HG02973 (cell line): ENCODE measurements at regions not wholly inside any gene's neighbourhood (a gene's known extent, or its start where the extent isn't known, plus 50 kb on each side); places are given as distances from the start of the nearest gene placed in this dataset.
"Not testable (repeated sequence)": the region's sequence is repeated elsewhere in the genome, so short reads cannot be mapped to it uniquely, and the experiment has no call there.

Source experiments
- ATAC-seq: cut with Tn5 transposase; IDR thresholded peaks from one replicate; pipeline ENCODE4 v1.9.1; 2021; ENCODE audit warnings: moderate library complexity; ENCODE audit not compliant: unreplicated experiment

DNA sequence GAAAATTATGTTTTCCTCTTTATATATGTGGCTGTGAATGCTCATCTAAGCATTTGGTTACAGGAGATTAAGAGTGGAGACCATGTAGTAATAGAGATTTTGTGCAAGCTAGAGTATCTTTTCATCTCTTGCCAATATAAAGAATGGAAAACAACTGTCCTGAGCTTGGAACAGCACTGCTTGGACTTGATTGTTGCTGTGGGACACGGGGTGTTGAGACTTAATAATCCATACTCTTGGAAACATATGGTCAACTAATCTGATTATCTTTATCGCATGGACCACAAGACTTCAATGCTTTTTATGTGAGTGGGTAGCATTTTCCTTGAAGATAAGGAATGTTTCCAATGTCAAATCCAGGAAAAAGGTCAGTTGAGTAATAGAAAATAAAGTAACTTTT, 806.3 kb downstream of the DIPK2A start:
- no peak for ATAC-seq

DNA sequence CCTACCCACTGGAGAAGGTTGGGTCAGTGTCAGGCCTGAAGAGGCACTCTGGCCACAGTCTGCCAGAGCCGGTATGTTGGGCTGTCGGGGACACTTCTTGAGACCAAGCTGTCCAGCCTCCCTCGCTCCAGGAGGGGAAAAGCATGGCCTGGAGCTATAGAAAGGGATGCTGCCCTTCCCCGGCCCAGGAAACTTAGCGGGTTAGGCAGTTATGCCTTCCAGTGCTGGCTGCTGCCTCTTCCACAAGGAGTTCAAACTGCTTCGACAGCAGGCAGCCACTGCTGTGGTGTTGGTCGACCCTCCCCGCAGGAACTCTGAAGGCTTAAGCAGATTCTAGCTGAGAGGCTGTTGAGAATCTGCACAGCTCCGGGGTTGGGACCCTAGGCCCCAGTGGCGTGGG, 819.4 kb downstream of the DIPK2A start:
- ATAC-seq: no peak

DNA sequence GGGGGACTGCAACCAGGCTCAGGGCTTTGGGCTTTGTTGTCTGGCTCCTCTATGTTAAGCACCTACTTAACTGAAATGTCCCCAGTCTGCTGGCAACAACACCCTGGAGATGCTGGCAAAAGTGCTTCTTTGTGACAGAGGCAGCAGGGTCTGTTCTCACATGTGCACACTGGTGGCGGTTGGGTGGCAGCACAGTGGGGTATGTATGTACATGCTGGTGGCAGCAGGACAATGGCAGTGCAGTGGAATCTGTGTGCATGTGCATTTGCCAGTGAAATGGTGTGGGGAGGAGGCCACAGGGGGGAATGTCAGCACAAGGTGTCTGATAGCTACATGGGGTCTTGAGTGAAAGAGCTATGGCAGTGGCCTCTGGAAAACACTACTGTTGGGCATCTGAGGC, 830.3 kb downstream of the DIPK2A start:
- ATAC-seq: no peak

DNA sequence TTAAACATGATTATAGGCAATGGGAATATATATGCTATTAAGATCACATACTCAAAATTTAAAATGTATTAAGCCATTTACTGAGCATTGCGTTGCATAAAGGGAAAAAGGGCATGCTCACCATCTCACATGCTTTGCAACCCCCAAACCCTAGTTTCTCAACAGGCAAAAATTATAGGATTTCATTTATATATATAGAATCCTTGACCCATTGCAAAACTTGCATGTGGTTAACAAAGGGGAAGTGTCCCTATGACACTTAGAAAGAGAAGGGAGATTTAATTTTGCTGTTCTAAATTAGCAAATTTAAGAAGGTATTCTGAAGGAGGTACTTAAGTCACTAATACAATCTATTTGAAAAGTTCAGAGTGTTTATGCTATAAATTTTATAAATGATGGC, 837.8 kb downstream of the DIPK2A start:
- no peak for ATAC-seq

DNA sequence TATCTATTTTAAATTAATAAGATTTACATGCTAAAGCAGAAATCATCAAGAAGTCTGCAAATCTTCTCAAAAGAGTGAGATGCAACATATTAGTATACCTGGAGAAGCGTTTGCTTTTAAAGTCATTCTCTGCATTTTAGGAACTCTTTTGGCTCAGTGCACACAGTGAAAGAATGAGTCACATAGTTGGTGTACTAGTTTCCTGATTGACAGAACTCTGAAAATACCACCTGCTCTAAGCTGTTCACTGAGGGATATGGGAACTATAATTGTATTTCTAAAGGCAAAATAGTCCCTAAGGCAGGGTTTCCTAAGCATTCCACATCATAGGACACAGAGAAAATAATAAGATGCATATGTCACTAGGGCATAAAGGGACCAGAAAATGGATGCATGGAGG, 838.5 kb downstream of the DIPK2A start:
- peak; percentile 70 for ATAC-seq

DNA sequence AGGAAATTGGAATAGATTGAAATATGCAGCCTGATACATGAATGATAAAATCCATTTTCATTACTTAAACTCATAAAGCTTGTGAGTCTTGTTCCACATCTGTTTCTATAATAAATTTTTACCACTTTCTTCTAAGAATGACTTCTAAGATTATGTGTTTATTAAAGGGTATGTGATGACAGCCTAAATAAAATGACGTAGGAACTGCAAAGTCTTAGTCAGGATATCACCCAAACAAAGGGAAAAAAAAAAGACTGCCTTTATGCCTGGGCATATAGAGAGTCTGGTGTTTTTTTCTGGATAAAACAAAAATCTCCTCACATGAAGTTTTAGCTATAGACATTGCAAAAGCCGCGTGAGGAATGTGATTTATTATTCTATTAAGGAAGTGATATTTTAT, 844.0 kb downstream of the DIPK2A start:
- no peak for ATAC-seq

DNA sequence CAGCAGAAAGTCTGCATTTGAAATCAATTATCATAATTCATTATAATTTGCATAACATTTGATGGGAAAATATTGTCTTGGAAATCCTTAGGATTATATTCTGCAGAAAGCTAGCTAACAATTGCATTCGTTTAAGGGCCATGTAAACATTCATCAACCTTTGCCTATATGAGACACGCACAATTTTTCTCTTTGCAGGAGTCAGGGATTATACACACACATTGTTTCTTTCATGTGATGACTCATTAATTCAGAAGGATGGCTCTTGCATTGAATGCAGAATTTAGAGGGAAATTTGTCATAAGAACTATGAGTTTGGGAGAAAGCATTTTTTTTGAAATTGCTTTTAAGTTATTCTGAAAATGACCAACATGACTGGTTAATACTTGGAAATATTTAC, 844.7 kb downstream of the DIPK2A start:
- ATAC-seq: no peak

DNA sequence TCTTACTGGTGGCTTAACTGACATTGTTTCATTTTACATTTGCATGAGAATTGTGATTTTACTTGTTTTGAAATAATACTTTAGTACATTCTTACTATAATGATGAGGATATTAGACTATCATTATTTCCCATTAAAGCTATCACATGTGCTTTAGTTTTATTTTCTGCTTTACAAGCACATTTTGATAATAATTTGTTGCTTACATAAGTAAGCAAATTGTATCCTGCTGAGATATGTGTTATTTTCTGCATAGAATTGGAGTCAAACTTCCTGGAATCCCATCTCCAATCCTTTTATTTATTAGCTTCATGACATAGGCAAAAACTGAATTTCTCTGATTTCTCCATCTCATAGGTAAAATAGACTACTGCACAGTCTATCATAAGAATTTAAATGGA, 847.4 kb downstream of the DIPK2A start:
- no peak for ATAC-seq

DNA sequence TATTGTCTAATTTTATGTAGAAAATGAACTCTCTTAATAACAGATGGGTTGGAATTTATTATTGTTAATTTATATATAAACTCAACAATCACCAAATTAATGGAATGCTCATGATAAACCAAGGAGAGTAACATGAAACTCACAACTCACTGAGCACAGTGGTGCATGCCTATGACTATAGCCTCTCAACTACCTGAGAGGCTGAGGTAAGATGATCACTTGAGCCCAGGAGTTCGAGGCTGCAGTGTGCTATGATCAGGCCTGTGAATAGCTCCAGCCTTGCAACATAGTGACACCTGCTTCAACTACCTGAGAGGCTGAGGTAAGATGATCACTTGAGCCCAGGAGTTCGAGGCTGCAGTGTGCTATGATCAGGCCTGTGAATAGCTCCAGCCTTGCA, 848.6 kb downstream of the DIPK2A start:
- ATAC-seq: not testable (repeated sequence)

DNA sequence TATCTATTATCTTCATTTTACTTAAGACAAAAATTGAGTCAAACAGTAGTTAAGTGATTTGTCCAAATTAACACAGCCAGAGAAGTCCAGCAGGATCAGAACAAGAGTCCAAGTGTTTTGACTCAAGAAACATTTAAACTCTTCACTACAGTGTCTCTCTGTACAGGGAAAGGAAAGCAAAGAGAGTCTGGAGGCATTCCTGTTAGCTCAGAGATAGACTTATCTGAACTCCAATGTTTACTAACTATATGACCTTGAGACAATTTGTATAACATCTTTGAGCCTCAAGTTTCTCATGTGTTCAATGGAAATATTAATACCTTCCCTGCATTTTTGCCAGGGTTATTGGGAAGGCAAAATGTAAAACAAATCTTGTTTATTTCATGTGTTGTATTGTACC, 849.1 kb downstream of the DIPK2A start:
- no peak for ATAC-seq

DNA sequence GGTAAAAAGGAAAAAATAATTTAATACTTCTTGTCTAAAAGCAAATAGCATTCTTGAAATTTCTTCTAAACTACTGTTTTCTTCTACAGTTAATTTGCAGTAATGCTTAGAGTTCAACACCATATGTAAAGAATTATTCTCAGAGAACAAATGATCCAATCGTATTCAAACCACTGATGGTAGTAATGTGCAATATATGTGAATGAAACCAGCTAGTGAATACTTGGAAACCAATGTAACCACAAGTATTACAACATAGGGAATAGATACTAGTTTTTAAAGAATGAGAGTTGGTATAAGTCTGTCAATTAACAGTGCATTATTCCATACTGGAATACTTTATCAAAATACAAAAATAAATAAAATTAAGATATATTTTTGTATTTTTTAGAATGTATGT, 850.0 kb downstream of the DIPK2A start:
- no peak for ATAC-seq

DNA sequence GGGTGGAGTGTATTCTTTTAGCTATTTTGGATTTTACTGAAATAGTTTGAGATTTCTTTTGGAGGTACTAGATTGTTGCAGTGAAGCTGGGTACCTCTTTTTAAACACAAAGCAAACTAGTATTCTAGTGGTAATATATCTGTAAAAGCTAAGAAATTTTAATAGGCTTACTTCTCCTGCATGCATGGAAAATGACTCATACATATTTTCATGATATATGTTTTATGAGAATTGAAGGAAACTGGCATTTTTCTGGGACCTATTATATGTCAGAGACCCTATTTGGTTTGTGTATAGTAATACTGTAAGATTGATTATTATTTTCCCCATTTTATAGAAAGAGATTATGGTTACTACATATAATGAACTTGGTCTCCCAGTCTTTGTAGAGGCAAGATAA, 851.0 kb downstream of the DIPK2A start:
- ATAC-seq: no peak

DNA sequence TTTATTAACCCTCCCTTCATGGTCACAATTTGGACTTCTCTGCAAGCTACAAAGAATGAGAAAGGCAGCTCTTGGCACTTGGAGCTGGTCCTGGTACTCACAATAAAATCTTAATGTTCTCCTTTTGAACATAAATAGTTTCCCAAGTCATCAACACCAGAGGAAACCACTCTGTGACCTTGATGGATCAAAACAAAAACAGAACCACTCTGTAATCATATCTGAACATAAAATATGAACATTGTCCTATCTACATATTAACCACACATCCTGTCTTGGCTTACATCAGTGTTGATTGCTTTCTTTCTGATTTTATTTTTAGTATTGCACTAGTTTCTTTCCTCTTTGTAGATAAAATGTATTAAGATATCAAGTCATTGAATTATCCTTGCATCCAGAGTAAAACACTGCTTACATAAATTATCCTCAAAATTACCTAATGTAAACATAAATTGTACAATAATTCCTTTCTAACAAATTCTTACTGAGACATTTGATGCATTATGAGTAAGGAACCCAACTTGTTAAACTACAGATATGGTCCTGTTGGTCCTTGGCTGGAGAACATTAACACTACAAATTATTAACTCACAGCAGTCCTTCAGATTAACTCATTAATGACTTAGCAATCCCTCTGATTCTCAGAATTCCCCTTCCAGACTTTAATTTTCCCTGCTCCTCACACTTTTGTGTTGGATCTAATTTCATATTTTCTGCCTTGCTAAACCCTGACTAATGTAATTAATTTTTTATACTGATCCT, 860.5 kb downstream of the DIPK2A start:
- no peak for ATAC-seq

DNA sequence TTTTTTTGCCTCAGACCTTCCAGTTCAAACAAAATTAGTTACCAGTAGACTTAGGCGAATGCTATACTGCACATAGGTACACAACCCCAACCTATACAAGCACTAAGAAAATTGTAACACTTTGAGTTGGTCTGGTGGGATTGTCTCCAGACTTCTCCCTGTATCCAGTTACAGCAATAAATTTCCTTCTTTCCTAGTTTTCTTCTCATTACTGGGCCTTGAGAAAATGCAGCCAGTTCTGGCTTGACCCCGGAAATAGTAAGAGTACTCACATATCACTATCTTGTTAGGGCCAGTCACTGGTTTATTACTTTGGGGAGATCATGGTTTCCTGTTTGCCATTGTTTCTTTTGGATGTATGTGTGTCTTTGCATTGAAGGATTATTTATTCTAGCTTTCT, 868.4 kb downstream of the DIPK2A start:
- ATAC-seq: no peak

DNA sequence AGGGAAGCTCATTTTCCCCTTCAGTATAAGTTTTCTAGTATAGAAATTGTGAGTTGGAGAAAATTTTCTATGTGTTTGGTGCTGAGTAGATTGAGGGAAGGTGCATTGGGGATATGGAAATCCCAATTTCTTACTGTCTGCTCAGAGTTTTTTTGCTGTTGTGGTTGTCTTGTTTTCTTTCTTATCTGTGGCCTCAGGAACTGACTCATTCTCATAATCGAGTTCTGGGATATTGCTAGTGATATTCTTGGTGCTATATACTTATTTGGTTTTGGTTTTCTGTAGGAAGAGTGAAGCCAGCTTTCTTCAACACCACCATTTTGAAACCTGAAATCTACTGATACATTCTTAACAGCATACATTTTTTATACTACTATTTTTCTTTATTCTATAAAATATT, 869.2 kb downstream of the DIPK2A start:
- ATAC-seq: no peak

DNA sequence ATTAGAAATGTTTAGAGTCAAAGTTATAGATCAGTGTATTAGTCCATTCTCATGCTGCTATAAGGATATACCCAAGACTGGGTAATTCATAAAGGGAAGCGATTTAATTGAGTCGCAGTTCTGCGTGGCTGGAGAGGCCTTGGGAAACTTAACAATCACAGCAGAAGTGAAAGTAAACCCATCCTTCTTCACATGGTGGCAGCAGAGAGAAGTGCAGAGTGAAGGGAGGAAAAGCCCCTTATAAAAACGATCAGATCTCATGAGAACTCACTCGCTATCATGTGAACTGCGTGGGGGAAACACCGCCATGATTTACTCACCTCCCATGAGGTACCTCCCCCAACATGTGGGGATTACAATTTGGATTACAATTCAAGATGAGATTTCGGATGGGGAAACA, 871.5 kb downstream of the DIPK2A start:
- ATAC-seq: no peak

DNA sequence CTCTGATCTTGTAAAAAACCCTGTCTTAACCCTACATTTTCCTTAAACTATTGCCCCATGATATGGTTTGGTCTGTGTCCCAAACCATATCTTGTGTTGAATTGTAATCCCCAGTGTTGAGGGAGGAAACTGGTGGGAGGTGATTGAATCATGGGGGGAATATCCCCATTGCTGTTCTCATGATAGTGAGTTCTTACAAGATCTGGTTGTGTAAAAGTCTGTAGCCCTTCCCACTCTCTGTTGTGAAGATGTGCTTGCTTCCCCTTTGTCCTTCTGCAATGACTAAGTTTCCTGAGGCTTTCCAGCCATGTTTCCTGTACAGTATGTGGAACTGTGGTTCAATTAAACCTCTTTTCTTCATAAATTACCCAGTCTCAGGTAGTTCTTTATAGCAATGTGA, 881.4 kb downstream of the DIPK2A start:
- ATAC-seq: no peak

DNA sequence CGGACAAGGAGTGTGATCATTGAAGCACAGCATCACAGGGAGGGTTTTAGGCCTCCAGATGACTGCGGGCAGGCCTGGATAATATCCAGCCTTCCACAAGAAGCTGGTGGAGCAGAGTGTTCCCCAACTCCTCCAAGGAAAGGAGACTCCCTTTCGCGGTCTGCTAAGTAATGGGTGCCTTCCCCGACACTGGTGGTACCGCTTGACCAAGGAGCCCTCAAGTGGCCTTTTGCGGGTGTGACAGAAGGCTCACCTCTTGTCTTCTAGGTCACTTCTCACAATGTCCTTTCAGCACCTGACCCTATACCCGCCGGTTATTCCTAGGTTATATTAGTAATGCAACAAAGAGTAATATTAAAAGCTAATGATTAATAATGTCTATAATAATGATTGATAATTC, 882.4 kb downstream of the DIPK2A start:
- not testable (repeated sequence) for ATAC-seq

DNA sequence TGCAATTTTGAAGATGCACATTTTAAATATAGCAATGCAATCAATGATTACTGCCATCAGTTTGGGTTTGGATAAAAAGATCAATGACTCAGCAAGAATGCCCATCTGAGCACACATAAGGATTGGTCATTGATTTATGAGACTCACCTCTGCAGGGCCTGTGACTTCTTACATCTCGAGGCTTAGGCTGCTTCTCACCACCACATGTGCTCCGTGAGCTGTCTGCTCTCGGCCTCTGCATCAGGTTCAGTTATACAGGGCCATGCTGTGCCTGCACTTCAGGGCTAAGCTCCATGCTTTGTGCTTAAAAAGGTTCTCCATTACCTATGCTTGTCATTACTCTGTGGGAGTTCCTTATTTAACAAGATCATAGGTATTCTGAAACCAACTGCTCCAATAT, 887.5 kb downstream of the DIPK2A start:
- no peak for ATAC-seq

DNA sequence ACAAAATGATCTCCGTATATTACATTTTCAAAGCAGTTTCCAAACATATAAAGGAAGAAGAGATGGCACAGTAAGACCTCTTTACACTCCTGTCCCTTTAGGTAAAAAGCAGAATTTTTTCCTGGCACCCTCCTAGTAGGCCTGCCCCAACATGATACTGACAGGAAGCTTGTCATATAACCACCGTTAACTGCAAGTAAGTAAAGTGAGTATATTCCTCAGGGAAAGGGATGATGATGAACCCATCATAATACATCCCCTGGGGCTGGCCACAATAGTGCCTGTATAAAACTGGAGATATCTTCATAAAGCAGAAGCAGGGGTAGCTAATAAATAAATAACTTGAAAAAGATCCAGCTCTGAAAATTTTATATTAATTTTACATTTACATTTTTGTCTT, 893.0 kb downstream of the DIPK2A start:
- ATAC-seq: no peak

DNA sequence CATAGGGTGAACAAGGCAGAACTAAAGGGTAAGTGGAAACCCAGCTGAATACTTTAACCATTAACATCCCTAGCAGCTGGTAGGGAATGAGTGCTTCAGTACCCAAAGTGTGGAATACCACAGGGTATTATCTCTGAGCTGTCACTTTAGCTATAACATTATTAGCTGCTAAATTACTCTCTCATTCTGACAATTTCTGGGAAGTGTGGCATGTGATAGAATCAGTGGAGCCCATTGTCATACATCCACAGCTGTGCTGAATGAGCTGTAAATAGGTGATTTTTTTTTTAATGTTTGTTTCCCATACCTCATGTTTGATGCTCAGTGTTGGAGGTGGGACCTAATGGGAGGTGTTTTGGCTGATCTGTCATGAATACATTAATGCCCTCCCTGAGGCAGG, 894.3 kb downstream of the DIPK2A start:
- ATAC-seq: no peak

DNA sequence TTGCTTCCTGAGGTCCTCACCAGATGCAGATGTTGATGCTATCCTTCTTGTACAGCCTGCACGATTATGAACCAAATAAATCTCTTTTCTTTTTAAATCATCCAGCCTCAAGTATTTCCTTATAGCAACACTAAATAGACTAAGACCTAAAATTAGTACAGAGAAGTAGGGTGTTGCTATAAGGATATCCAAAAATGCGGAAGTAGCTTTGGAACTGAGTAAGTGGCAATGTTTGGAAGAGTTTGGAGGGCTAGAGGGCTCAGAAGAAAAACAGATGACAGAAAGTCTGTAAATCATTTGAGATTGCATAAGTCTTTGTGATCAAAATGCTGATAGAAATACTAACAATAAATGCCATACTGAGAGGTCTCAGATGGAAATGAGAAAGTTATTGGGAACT, 894.9 kb downstream of the DIPK2A start:
- ATAC-seq: no peak

DNA sequence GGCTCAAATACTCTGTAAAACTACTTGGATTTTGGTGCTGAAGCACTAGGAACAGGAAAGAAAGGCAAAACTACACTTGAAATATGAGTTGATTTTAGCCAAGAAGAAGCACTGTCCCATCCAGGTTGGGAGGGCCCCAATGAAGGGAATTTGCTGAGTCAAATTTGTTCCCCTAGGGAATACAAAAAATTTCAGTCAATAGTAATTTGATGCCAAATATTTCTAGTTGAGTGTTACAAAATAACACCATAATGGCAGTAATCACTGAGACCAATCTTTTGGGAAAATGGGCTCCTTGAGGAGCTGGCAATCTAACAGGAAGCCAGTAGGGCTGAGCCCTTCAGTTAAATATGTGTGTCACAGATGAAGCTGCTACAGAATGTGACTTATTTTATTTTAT, 896.9 kb downstream of the DIPK2A start:
- no peak for ATAC-seq
